ENCODE measurements at regions not wholly inside any gene's neighbourhood (a gene's known extent, or its start where the extent isn't known, plus 50 kb on each side); places are given as distances from the start of the nearest gene placed in this dataset.
"Not testable (repeated sequence)": the region's sequence is repeated elsewhere in the genome, so short reads cannot be mapped to it uniquely, and the experiment has no call there.

- no peak for DNase-seq (ENCODE audit: low read depth)
Measured at GRCh38 chr7:65800890-65801341, 72.0 kb upstream of the VKORC1L1 start.

- no peak for DNase-seq (ENCODE audit: low read depth)
Measured at GRCh38 chr7:65804887-65805286, 68.0 kb upstream of the VKORC1L1 start.

- DNase-seq (ENCODE audit: low read depth) = not testable (repeated sequence)
Measured at GRCh38 chr7:65807067-65807466, 65.8 kb upstream of the VKORC1L1 start.

- no peak for DNase-seq (ENCODE audit: low read depth)
Measured at GRCh38 chr7:65809259-65809981, 63.5 kb upstream of the VKORC1L1 start.

DNA sequence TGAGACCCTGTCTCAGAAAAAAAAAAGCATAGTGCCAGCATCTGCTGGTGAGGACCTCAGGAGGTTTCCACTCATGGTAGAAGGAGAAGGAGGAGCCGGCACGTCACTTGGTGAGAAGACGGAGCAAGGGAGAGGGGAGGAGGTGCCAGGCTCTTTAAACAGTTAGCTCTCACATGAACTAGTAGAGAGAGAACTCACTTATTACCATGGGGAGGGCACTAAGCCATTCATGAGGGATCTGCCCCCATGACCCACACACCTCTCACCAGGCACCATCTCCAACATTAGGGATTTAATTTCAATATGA lies 62.9 kb upstream of the VKORC1L1 start:
- DNase-seq (ENCODE audit: low read depth) = no peak

DNA sequence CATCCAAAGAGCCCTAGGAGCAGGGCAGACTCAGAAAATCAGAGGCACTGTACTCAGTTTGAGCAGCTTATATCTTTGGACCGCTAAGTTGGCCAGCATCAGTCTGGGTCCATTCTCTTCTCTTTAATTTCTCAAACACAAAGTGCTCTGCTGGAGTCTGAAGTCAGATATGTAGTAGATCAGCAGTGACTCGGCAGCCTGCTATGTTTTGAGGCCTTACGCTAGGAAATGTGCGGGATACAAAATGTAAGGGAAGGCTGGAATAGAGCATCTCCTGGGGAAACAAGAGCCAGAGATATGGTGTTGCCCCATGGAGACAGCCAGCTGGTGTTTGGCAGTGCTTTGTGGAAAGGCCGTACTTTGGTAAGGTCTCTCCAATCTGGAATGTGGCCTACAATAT lies 60.6 kb upstream of the VKORC1L1 start:
- DNase-seq (ENCODE audit: low read depth) = no peak

GRCh38 chr7:65814556-65815167 lies 58.2 kb upstream of the VKORC1L1 start:
- peak; percentile 40 for DNase-seq (ENCODE audit: low read depth)

- DNase-seq (ENCODE audit: low read depth) = no peak
Measured at GRCh38 chr7:65820287-65820950, 52.5 kb upstream of the VKORC1L1 start.

Measured in stromal cell of bone marrow (primary cell).